HG02678 (cell line): ENCODE measurements at regions not wholly inside any gene's neighbourhood (a gene's known extent, or its start where the extent isn't known, plus 50 kb on each side); places are given as distances from the start of the nearest gene placed in this dataset.

Experiments used
- ATAC-seq: cut with Tn5 transposase; IDR thresholded peaks from one replicate; pipeline ENCODE4 v1.9.1; 2021; ENCODE audit warnings: mild to moderate bottlenecking, moderate library complexity; ENCODE audit not compliant: unreplicated experiment

DNA sequence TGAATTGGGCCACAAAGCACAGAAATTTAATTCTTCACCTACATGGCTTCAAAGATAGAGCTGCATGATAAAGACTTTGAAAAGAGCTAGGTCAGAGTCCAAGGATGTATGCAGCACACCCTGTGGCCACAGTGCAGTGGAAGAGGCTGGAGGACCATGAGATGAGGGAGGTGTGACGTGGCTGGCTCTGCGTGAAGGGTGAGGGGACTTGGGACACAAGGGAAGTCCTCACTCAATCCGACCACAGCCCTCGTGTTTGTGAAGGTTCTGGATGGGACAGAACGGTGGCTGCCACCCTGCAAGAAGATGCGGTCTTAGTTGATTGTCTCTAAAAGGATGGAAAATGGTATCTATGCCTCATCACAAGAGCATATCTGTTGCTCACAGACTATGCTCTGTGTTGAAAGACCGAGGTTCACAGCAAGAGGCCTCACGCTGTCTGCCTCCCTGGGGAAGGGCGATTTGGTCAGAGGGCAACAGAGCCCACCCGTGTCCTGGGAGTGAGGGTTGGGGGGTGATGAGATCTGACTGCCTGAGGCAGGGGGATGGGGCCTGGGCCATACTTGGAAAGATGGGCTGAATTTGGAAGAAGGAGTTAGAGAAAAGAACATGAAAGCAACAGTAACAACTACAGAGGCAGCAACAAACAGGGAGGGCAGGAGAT, 174.4 kb upstream of the SHH start:
- no peak for ATAC-seq

DNA sequence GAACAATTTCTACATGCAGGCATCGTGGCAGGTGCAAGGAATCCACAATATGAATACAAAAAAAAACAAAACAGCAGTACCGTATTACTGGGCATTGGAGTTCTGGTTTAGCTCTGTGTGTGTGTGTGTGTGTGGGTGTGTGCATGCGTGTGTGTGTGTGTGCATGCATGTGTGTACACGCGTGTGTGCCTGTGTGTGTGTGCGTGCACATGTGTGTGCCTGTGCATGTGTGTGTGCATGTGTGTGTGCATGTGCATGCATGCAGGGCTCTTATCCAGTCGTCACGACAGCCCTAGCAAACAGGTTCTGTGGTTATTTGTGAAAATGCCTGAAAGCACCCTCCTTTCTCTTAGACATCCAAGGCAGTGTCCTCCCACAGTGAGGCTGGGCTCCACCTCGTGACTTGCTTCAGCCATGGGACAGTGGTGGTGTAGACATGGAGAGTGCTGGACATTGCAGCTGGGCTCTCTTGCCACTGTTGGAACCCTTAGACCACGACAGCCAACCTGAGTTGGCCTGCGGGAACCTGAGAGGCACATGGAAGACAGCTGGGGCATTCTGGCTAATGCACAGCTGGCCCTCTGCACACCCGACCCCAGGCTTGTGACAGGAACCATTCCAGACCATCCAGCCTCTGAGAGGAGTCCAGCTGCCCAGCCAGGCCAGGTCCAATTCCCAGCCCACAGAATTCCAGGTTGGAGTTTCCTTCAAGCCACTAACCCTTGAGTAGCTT, 173.4 kb upstream of the SHH start:
- no peak for ATAC-seq

DNA sequence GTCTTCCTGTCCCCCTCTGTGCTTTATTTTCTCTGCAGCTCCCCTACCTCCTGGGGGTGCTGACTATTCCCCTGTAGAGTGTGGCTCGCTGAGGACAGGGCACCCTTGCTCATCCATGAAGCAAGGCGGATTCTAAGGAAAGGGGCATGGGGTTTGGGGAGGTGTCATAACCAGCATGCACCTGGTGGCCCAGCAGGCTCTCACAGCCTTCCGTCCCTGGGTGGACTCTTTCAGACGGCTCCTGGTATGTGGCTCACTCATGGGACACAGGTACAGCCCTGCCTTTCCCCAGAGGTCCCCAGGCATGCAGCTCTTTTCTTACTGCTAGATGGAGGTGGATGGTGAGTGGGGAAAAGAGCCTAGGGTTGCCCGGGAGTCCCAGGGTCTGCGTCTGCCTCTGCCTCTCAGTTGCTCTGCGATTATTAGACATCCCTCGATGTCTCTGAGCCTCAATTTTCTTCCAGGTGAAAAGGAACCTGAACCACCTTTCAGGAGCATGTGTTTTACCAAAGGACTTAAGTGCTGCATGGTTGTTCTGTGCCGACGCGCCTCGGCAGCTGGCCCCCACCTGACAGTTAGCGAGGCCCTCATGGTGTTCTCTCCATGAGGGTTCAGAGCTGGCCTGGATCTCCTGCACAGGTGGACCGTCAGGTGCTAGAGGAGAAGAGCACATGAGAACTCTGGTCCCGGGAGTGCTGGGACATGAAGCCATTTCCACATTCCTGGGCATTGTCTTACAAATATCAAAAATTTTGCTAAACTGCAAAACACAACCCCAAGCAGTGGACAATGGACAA, 172.5 kb upstream of the SHH start:
- no peak for ATAC-seq

DNA sequence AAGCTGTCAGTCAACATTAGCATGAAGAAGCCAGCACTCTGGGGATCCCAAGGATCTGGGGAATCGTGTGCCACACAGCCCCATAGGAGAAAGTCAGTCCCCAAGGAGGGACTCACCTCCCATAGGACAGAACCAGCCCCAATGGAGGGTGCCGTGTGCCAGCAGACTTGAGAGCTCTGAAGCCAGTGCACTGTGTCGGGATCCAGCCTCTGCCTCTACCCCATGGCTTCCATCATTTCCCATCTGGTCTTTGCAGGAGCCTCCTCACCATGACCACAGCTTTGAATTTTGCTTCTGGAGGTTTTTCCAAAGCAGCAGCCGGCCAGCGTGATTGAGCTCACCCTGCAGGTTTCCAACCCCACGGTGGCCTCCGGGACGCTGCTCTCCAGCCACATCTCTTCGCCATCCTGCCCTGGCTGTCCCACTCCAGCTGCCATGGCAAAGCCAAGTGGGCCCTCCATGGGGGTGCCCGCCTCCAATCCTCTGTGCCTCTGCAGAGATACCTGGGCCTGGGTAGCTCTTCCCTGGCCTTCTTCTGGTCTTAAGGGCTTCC, 171.8 kb upstream of the SHH start:
- ATAC-seq, result no peak

DNA sequence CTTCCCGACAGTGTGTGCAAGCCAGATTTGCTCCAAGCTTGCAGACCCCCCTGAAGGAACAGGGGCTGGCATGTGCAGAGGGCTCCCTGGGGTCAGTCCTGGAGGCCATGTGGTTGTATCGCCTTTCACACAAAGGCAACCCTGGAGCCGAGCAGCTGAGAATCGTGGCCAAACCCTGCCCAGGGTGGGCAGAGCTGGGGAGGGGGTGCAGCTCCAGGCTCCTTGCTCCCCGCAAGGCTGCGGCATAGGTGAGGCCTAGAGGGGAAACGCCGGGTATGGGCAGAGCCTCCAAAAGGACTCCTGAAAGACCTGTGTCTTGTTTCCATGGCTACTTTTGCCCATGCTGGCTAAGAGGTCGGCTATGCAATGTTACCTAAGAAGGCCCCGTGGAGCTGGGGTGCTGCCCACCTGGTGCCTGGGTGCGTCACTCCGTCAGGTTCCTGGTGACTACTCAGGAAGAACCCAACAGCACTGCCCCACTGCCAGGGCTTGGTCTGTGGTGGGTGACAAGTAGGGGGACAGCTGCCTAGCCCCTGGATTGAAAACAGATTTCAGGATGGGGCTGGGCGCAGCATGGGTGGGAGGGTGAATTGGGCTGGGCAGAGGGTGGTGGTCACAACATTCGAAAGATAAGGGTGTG, 171.0 kb upstream of the SHH start:
- ATAC-seq, result no peak

DNA sequence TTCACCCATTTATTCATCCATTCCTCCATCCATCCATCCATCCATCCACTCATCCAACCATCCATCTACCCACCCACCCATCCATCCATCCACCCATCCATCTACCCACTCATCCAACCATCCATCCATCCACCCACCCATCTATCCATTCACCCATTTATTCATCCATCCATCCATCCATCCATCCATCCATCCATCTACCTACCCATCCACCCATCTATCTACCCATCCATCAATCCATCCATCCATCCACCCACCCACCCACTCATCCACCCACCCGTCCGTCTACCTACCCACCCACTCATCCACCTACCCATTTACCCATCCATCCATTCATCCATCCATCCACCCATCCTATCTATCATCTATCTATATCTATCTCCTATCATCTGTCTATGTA, 169.4 kb upstream of the SHH start:
- no peak for ATAC-seq

DNA sequence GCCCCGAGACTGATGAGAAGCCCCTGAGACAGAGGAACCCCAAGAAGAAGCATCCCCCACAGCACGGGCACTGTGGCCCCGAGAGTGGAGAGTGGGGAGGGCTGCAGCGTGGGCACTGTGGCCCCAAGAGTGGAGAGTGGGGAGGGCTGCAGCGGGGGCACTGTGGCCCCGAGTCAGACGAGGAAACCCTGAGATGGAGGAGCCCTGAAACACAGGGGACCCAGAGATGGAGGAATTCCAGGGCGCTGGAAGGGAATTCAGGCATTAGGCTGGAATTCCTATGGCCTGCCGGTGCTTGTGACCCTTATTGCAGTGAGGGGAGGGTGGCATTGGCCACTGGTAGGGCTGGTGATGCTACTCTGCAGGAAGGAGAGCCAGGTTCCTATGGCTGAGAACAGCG, 168.6 kb upstream of the SHH start:
- ATAC-seq, result no peak

DNA sequence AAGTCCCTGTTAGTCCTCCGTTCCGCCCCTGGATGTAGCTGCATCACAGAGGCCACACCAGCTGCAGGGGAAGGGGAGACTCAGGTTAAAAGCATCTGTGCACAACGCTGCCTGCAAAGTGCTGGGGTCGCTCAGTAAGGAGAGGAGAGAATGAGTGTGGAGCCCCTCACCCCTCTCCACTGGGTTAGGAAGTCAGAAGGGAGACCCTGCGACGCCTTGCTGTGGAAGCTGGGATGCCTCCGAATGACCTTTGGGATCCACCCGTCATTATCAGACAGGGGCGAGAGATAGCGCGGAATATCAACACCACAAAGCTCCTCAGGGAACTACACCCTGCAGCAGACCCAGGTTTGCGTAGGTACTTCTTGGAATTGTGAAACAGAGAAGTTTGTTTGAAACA, 167.7 kb upstream of the SHH start:
- ATAC-seq, result no peak

DNA sequence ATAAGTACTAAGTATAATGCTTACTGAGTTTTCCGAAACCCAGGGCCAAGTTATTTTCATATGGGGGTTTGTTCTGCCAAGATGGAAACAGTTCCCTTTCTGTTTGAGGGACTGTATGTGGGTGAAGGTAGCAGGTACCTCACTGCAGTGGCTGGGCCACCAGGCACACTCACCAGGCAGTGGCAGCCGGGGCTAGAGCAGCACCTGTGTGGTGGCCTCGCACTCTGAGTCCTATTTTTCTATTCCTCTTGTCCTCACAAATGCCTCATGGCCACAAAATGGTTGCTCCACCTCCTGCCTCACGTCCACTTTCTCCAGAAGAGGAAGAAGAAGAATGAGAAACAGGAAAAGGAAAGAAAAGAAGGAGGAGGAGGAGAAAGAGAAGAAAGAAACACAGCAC, 167.3 kb upstream of the SHH start:
- ATAC-seq, result no peak

DNA sequence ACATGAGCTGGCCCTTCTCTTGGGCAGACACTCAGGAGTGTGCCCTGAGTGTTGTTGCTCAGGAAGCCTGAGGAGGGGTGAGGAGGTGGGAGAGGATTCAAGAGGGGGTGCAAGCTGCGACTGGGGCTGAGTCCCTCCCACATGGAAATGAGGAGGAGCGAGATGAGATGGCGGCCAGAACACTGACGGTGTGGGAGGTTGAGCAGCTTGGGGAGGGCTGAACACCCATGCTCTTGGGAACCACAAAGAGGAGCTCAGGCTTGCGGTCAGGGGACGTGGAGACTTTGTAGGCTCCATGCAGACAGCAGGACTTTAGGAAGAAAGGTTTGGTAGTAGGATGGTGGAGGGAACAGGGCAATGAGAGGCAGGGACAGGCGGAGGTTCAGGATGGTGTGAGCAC, 163.2 kb upstream of the SHH start:
- ATAC-seq, result no peak

DNA sequence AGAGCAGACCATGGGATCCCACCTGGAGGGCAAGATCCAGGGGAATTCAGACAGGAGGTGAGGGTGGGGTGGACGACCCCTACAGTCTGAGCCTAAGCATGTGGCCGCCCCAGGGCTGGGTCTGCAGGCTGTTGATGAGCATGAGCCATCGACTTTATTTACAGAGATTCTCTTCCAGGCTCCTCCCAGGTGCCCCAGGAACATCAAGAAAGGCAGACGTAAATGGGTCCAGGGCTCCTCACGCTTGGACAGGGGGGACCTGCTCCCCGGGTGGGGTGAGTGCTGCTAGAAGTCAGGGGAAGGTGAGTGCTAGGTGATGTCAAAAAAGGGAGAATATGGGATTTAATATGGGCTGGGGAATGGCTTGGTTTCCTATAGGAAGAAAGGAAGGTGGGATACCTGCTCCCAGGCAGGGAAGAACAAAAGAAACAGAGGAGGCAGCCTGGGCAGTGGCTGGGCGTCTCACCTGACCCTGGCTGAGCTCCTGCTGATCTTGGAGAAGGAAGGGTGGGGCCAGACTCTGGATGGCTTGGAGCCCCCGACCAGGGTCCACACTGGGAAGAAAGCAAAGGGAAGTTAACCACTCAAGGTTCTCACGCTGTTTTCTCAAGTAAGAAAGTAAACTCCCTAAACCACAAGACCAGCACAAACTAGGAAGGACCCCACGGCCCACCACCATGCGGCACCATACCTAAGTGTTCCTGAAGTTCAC, 162.1 kb upstream of the SHH start:
- ATAC-seq, result no peak

DNA sequence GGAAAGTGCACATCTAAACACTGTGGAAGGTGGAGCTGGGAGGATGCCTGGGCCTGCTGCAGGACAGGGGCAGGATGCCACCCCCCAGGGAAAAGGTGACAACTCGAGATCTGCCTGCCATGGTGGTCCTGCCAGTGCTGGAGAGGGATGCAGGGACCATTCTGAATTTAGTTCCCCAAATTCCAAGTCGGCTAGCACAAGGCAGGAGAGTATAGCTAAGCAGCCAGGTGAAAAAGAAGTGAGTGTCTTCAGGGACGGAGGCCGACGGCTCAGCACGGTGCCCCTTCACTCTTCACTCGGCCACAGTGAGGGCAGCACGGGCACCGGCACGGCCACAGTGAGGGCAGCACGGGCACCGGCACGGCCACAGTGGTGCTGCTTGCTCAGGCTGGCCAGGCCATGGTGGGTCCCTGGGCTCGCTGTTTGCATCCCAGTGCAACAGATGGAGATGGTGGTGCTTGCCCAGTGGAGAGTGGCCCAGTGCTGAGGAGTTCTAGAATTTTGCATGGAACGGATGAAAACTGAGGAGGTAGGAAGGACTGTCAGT, 161.3 kb upstream of the SHH start:
- no peak for ATAC-seq

DNA sequence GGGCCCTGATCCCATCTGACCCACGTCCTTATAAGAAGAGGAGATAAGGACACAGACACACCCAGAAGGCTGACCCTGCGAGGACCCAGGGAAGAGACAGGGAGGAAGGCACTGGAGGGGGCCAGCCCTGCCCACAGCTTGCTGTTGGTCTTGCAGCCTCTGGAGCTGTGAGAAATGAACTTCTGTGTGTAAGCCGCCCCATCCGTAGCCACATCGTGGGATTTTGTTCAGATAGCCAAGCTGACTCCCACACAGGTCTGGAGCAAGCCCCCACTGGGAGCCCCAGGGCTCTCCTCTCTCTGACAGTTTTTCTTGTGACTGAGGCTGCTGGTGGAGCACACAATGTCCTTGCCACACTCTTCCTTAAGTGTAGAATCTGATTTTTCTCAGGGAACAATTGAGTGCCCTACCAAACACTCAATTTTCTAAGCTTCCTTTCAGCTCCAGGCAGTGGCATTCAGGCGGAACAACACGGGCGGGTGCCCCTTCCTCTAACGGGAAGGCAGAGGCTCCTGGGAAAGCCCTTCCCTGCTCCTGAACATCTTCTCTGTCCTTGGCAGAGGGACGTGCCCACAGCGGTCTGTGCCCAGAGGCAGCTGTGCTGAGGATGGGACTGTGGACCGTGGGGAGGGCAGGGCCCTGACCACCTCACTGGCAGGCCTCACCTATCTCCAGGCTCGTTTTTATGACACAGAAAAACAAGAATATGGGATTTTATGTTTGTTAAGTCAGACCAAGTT, 160.6 kb upstream of the SHH start:
- no peak for ATAC-seq

DNA sequence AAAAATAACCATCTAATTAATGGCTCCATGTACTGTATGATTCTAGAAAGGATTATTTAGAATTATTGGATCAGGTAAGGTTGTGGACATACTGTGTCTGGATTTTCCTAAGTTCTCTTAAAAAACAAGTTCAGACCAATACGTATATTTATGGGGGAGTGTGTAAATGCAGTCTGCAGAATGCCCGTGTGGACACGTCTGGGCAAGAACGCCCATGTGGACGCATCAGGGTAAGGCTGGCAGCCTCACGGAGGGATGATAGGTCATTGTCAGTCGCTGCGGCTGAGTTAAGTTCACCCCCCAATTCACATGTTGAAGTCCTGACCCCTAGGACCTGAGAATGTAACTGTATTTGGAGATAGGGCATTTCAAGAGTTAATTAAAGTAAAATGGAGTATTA, 160.0 kb upstream of the SHH start:
- no peak for ATAC-seq

DNA sequence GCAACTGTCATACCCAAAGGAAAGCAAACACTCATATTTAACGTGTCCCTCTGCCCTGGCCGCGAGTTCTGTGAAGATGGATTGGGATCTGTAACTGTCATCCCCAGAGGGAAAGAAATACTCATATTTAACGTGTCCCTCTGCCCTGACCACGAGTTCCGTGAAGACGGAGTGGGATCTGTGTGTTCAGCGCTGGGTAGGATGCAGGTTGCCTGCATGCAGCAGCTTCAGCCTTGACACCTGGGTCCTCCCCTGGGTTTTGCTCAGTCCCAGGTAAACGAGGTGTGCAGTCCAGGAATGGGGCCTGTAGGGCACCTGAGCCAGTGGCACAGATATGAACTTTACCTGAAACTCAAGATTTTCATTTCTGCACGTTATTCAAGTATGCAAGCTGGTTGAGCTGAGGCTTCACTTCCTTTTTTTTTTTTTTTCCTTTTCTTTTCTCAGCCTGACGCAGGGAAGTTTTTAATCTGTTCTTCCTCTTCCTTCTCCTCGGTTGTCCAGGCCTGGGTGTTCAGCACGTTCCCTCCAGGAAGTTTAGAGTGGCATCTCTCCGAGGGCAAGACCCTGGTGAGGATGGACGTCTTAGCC, 159.0 kb upstream of the SHH start:
- no peak for ATAC-seq

DNA sequence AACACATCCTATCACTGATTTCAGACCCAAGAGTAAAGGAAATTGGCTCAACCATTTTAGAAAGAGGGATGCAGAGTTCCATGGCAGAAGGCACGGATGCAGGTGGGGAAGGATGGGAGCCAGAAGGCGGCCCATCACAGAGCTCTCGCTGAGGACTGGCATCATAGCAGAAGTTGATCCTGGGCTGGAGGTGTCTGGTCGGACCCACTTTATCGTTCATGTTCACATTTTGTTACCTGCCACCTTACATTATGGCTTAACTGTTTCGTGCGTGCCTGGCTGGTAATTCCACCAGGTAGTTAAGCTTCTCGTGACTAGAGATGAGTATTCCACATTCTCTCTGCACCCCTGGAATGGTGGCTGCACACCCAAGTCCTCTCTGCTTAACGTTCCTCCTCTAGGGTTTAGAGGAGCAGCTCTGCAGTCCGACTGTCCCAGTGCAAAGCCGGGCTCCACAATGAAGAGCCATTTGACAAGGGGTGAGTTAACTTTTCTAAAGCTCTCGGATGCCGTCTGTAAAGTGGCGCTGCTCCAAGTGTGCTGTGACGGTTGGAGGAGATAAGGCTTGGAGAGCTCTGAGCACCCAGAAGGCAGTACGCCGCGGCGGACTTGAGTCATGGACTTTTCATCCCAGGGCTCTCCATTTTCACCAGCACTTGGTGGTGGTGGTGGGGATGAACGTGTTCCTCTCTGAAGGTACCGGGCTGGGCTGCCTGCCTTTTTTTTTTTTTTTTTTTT, 157.1 kb upstream of the SHH start:
- ATAC-seq, result no peak

DNA sequence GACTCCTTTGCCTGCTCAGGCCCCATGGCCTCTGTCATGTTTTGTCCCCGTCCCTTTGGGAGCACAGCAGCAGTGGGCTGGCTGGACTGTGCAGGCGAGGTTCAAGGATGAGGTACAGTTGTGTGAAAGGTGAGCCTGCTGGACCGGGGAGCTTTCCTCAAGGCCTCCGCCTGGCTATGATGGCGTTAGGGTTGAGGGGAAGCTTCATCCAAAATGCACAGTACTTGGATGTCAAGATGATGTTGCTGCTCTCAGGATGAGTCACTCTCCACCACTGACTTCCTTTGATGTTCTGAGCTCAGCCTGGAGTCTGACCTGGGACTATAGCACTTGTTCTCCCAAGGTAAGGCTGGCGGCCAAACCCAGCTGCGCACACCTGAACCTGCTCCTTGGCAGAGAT, 152.7 kb upstream of the SHH start:
- no peak for ATAC-seq

DNA sequence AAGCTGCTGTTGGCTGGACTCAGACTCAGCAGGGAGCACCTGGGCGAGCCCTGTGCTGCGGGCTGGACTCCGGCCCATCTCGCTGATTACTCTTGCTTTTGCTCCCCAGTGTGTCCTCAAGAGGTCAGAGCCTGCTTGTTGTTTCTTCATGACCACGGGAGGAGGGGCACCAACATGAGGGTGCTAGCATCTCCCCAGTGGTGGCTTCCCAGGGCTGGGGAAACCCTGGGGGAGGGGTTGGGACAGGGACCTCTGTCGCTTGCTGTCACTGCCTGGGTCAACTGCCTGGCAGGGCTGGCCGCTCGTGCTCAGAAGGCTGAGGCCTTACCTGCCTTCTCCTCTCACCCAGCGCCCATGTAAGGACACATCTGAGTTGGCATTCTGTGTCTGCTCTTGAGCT, 152.3 kb upstream of the SHH start:
- ATAC-seq, result no peak

DNA sequence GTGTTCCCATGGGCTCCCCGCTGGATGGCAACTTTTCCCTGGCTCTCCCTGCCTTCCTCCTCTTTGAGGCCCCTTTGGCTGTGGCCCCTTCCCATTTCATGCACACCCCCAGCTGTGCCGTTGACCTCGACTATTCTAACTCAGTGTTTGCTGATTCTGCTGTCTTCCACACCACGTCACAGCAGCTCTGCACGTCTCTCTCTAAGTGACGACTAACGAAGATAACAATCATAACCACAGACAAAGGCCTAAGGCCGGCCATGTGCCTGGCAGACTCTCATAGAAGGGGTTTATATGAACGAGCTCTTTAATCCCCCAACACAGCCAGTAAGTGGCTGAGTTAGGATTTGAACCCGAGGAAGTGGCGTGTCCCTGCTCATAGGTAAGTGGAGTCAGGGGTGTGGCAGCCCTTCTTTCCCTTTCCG, 151.5 kb upstream of the SHH start:
- ATAC-seq, result no peak
